SK-N-MC (cell line): ENCODE measurements at regions not wholly inside any gene's neighbourhood (a gene's known extent, or its start where the extent isn't known, plus 50 kb on each side); places are given as distances from the start of the nearest gene placed in this dataset.

ENCODE experiments used
- EZH2 ChIP-seq: fragments of 200-600 bp; sonication (generic); IDR thresholded peaks from one replicate; pipeline ENCODE4 v1.6.1; 2017; ENCODE audit warnings: antibody characterized with exemption
- POLR2AphosphoS5 ChIP-seq: IDR thresholded peaks from 2 replicates; pipeline ENCODE4 v1.6.1; 2012; ENCODE audit warnings: mild to moderate bottlenecking, low read depth, low read length, borderline replicate concordance

DNA sequence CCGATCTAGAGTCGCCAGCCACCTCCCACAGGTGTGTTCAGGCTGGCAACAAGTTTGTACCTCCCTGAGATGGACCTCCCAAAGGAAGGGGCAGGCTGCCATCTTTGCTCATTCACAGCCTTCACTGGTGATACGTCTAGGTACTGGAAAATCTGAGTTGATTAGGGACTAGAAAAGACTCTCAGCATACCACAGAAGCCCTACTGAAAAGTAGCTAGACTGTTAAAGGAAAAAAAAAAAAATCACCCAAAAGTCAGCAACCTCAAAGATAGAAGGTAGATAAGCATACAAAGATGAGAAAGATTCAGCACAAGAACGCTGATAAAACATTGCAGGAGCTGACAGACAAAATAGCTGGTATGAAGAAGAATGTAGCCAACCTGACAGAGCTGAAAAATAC is 128.6 kb upstream of the WDR75 start:
- TF ChIP-seq EZH2 (no peak), POLR2AphosphoS5 (no peak)
